T-helper 2 cell treated with Interferon-gamma antibody and Interleukin-4, amounts not matched to agents 100 ng/mL and 5 ng/mL, for 36 hours (primary cell): ENCODE measurements at regions not wholly inside any gene's neighbourhood (a gene's known extent, or its start where the extent isn't known, plus 50 kb on each side); places are given as distances from the start of the nearest gene placed in this dataset.

Experiments used
- intact Hi-C: fragments of 100-400 bp; cut with micrococcal nuclease; formaldehyde crosslinking; loops from one replicate; pipeline ENCODE4 v1.15.1; 2023

- intact Hi-C loops, result no loop called here
These were observed 147.0 kb downstream of the FGF9 start for GRCh38 chr13:21817878-21818277.

- intact Hi-C loops, result no loop called here
These were observed 151.2 kb downstream of the FGF9 start for GRCh38 chr13:21822029-21822428.

GRCh38 chr13:21823416-21823815 is 152.5 kb downstream of the FGF9 start:
- intact Hi-C loops, result no loop called here

GRCh38 chr13:21823949-21824348 is 153.1 kb downstream of the FGF9 start:
- intact Hi-C loops, result no loop called here

- intact Hi-C loops, result no loop called here
These were observed 154.3 kb downstream of the FGF9 start for GRCh38 chr13:21825186-21825585.

GRCh38 chr13:21825801-21826200 is 154.9 kb downstream of the FGF9 start:
- intact Hi-C loops, result no loop called here

- intact Hi-C loops, result no loop called here
These were observed 155.5 kb downstream of the FGF9 start for GRCh38 chr13:21826214-21827015.

- intact Hi-C loops, result no loop called here
These were observed 160.9 kb downstream of the FGF9 start for GRCh38 chr13:21831654-21832324.

- intact Hi-C loops, result no loop called here
These were observed 163.0 kb downstream of the FGF9 start for GRCh38 chr13:21833921-21834320.

- intact Hi-C loops, result no loop called here
These were observed 163.6 kb downstream of the FGF9 start for GRCh38 chr13:21834521-21834920.

- intact Hi-C loops, result no loop called here
These were observed 166.4 kb downstream of the FGF9 start for GRCh38 chr13:21837288-21837687.

- intact Hi-C loops, result no loop called here
These were observed 167.1 kb downstream of the FGF9 start for GRCh38 chr13:21837841-21838551.

GRCh38 chr13:21846605-21847004 is 175.7 kb downstream of the FGF9 start:
- intact Hi-C loops, result no loop called here

GRCh38 chr13:21849323-21849722 is 178.4 kb downstream of the FGF9 start:
- intact Hi-C loops, result no loop called here

- intact Hi-C loops, result no loop called here
These were observed 179.4 kb downstream of the FGF9 start for GRCh38 chr13:21850013-21851006.

- intact Hi-C loops, result no loop called here
These were observed 181.2 kb downstream of the FGF9 start for GRCh38 chr13:21852043-21852442.

- intact Hi-C loops, result no loop called here
These were observed 182.9 kb downstream of the FGF9 start for GRCh38 chr13:21853779-21854178.

GRCh38 chr13:21868823-21869222 is 197.9 kb downstream of the FGF9 start:
- intact Hi-C loops, result no loop called here

GRCh38 chr13:21871382-21871781 is 200.5 kb downstream of the FGF9 start:
- intact Hi-C loops, result no loop called here

GRCh38 chr13:21871919-21872318 is 201.0 kb downstream of the FGF9 start:
- intact Hi-C loops, result no loop called here

GRCh38 chr13:21872795-21873194 is 201.9 kb downstream of the FGF9 start:
- intact Hi-C loops, result no loop called here
